HFF-Myc (cell line): ENCODE measurements at regions not wholly inside any gene's neighbourhood (a gene's known extent, or its start where the extent isn't known, plus 50 kb on each side); places are given as distances from the start of the nearest gene placed in this dataset.

Source experiments
- DNase-seq: peaks from one replicate; pipeline ENCODE4 v3.0.0-alpha.2; 2011; ENCODE audit warnings: low read depth; ENCODE audit errors: extremely low read depth
- H3K4me3 ChIP-seq: replicated peaks from 2 replicates; pipeline ENCODE4 v1.5.1; 2011; ENCODE audit warnings: low read depth, mild to moderate bottlenecking, control low read depth, low read length
- TF ChIP-seq, protein P1 (sequence below): IDR thresholded peaks from 2 replicates; pipeline ENCODE4 v1.5.1; 2012; ENCODE audit warnings: mild to moderate bottlenecking, low read depth, low read length, control low read depth; ENCODE audit errors: missing control alignments

DNA sequence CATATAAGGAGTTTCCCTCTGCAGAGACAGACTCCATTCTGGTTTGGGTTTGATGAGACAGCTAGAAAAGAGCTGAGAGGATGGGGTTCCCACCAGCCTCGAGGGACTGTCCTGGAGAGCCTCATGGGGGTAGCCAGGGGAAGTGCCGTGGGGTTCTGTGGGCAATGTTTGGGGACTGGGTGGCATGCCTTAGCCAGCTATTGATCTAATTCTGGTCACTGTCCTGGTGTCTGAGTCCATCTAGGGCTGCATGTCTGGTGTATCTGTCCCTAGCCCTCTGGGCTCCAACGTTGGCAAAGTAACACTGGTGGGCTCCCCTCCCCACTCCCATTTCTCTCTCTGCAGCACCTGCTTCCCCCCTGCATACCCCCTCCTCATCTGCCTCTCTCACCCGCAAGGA lies 135.4 kb downstream of the SMIM20 start:
- TF ChIP-seq, protein P1, sequence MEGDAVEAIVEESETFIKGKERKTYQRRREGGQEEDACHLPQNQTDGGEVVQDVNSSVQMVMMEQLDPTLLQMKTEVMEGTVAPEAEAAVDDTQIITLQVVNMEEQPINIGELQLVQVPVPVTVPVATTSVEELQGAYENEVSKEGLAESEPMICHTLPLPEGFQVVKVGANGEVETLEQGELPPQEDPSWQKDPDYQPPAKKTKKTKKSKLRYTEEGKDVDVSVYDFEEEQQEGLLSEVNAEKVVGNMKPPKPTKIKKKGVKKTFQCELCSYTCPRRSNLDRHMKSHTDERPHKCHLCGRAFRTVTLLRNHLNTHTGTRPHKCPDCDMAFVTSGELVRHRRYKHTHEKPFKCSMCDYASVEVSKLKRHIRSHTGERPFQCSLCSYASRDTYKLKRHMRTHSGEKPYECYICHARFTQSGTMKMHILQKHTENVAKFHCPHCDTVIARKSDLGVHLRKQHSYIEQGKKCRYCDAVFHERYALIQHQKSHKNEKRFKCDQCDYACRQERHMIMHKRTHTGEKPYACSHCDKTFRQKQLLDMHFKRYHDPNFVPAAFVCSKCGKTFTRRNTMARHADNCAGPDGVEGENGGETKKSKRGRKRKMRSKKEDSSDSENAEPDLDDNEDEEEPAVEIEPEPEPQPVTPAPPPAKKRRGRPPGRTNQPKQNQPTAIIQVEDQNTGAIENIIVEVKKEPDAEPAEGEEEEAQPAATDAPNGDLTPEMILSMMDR, result no peak
- no peak for DNase-seq
- no peak overlapping the region for H3K4me3 ChIP-seq

- no peak for DNase-seq
- H3K4me3 ChIP-seq, result no peak overlapping the region
- TF ChIP-seq, protein P1, result no peak
Measured at GRCh38 chr4:26050212-26050643, 136.2 kb downstream of the SMIM20 start.

- DNase-seq, result no peak
- TF ChIP-seq, protein P1, result no peak
- no peak overlapping the region for H3K4me3 ChIP-seq
Measured at GRCh38 chr4:26050671-26051070, 136.7 kb downstream of the SMIM20 start.

DNA sequence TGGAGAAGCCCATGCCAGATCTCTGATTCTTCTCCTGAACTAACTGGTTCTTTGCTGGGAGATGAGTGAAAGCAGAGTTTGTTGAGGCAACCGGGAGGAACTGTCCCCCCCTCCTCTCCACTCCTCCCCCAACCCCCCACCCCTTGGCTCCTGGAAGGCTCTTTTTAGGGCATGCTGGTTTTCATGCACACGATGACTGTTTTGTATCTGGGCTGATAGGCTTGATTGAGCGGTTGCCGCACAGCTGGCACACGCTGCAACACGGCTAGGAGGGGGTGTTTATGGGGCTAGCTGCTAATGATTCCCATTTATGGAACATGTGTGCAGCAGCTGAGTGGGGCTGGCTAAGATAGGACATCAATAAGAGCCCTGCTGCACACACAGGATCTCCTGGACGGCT lies 137.2 kb downstream of the SMIM20 start:
- TF ChIP-seq, protein P1, result no peak
- no peak for DNase-seq
- H3K4me3 ChIP-seq, result no peak overlapping the region

- TF ChIP-seq, protein P1, result no peak
- no peak overlapping the region for H3K4me3 ChIP-seq
- no peak for DNase-seq
Measured at GRCh38 chr4:26052663-26053541, 138.9 kb downstream of the SMIM20 start.

DNA sequence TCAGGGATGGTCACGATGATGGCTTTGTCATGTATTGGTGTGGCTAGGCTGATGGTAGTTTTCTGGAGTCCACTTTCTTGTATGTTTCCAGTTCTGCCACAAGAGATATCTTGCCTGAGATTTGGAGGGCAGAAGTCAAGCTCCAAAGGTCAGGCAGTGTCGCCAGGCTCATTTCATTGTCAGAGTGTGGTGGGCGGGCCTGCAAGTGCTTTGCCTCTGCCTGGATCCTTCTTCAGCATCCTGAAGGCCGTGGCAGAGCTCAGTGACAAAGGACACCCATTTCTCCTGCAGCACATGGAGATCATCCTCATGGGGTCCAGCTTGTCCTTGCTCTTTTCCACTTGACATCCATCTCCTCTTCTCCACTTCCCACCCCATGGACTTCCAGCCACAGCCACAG lies 139.7 kb downstream of the SMIM20 start:
- no peak overlapping the region for H3K4me3 ChIP-seq
- TF ChIP-seq, protein P1, result no peak
- no peak for DNase-seq

- no peak for DNase-seq
- H3K4me3 ChIP-seq, result no peak overlapping the region
- TF ChIP-seq, protein P1, result peak; percentile 12
Measured at GRCh38 chr4:26055855-26056254, 141.8 kb downstream of the SMIM20 start.
